PC-9 (cell line): ENCODE measurements at regions not wholly inside any gene's neighbourhood (a gene's known extent, or its start where the extent isn't known, plus 50 kb on each side); places are given as distances from the start of the nearest gene placed in this dataset.

Experiments
- BruUV-seq: library from RNA; stranded (reverse); fragments of 400-500 nt; replicated peaks from 2 replicates; lab custom pipeline; 2021; lab: Mats Ljungman, UMichigan
- CTCF ChIA-PET: fragments of 300-600 bp; sonication (Branson Sonifier 250); formaldehyde crosslinking; loops from one replicate; lab custom pipeline; 2022; ENCODE audit warnings: antibody characterized with exemption; lab: Charles Lee
- POLR2A ChIA-PET: fragments of 300-600 bp; sonication (Branson Sonifier 250); formaldehyde crosslinking; loops from one replicate; lab custom pipeline; 2022; ENCODE audit warnings: antibody characterized with exemption; ENCODE audit not compliant: unreplicated experiment; lab: Charles Lee
- DNase-seq, 2 experiments: peaks; one replicate each; pipeline versions ENCODE4 v3.0.0 to v3.0.0-alpha.2; 2015 to 2022; ENCODE audit warnings: mixed read lengths in 1 of 2
- H2AFZ ChIP-seq: fragments of 200-600 bp; sonication (generic); 2 replicates; pipeline ENCODE4 v1.8.1; 2017; ENCODE audit warnings: antibody characterized with exemption
- H3F3A ChIP-seq: fragments of 200-600 bp; sonication (generic); 2 replicates; pipeline ENCODE4 v1.8.1; 2017; ENCODE audit warnings: antibody characterized with exemption, mild to moderate bottlenecking, low read depth; ENCODE audit not compliant: insufficient read depth
- H3K27ac ChIP-seq: fragments of 200-600 bp; sonication (generic); 2 replicates; pipeline ENCODE4 v1.6.1; 2016; ENCODE audit warnings: mixed run types
- H3K27me3 ChIP-seq: fragments of 200-600 bp; sonication (generic); 2 replicates; pipeline ENCODE4 v1.6.1; 2016; ENCODE audit warnings: low read depth, mixed run types; ENCODE audit not compliant: insufficient read depth
- H3K36me3 ChIP-seq: fragments of 200-600 bp; sonication (generic); 2 replicates; pipeline ENCODE4 v1.6.1; 2016; ENCODE audit warnings: low read depth, mixed run types
- H3K4me1 ChIP-seq: fragments of 200-600 bp; sonication (generic); replicated peaks from 2 replicates; pipeline ENCODE4 v1.6.1; 2016; ENCODE audit warnings: mixed run types; ENCODE audit not compliant: insufficient read depth
- H3K4me2 ChIP-seq: fragments of 200-600 bp; sonication (generic); 2 replicates; pipeline ENCODE4 v1.6.1; 2017; ENCODE audit warnings: mixed run types
- H3K4me3 ChIP-seq: fragments of 200-600 bp; sonication (generic); 2 replicates; pipeline ENCODE4 v1.6.1; 2016; ENCODE audit warnings: mixed run types
- H3K79me2 ChIP-seq: fragments of 200-600 bp; sonication (generic); 2 replicates; pipeline ENCODE4 v1.6.1; 2017; ENCODE audit warnings: low read depth, mixed run types
- H3K9me2 ChIP-seq: fragments of 200-600 bp; sonication (generic); 2 replicates; pipeline ENCODE4 v1.8.1; 2017; ENCODE audit warnings: mild to moderate bottlenecking; ENCODE audit not compliant: insufficient read depth
- H3K9me3 ChIP-seq: fragments of 200-600 bp; sonication (generic); 2 replicates; pipeline ENCODE4 v1.8.1; 2016; ENCODE audit warnings: low read depth; ENCODE audit not compliant: insufficient read depth
- H4K20me1 ChIP-seq: fragments of 200-600 bp; sonication (generic); 2 replicates; pipeline ENCODE4 v1.8.1; 2017; ENCODE audit not compliant: insufficient read depth
- CTCF ChIP-seq: fragments of 200-600 bp; sonication (generic); conservative IDR thresholded peaks from 2 replicates; pipeline ENCODE4 v1.6.1; 2017; ENCODE audit warnings: mixed run types, antibody characterized with exemption, mild to moderate bottlenecking, moderate library complexity
- EZH2 ChIP-seq: fragments of 200-600 bp; sonication (generic); IDR thresholded peaks from 2 replicates; pipeline ENCODE4 v1.8.0; 2017; ENCODE audit warnings: antibody characterized with exemption, low read depth
- intact Hi-C: fragments of 100-400 bp; cut with micrococcal nuclease; formaldehyde crosslinking; loops from one replicate; pipeline ENCODE4 v1.10.0; 2022; ENCODE audit not compliant: unreplicated experiment

GRCh38 chr7:24346716-24347115, 62.7 kb downstream of the NPY start:
- no peaks in the 10 kb centered on the region for H3K9me3 ChIP-seq
- BruUV-seq, result no TSS peak
- POLR2A ChIA-PET, result no interaction called here

GRCh38 chr7:24349339-24349738, 65.3 kb downstream of the NPY start:
- BruUV-seq, result no TSS peak
- no peaks in the 10 kb centered on the region for H3K9me2 ChIP-seq
- H3K4me3 ChIP-seq, result no peak overlapping the region
- H3K36me3 ChIP-seq, result no peaks in the 10 kb centered on the region
- no peaks in the 10 kb centered on the region for H3F3A ChIP-seq
- TF ChIP-seq CTCF, result no peak
- TF ChIP-seq EZH2, result no peak
- ChIA-PET POLR2A (interaction anchor here (0.6 kb wide), 1 partner anchor 1560 kb away, joined by 8 read pairs; no protein-coding TSS in a partner anchor), CTCF (no interaction called here)
- H4K20me1 ChIP-seq, result no peaks in the 10 kb centered on the region
- no peak overlapping the region for H3K4me2 ChIP-seq
- H3K79me2 ChIP-seq, result no peaks in the 10 kb centered on the region
- no peak overlapping the region for H3K27ac ChIP-seq
- H3K9me3 ChIP-seq, result no peaks in the 10 kb centered on the region; the same call in 1 of the 2 replicates
- H2AFZ ChIP-seq, result no peak overlapping the region
- no peak for DNase-seq
- H3K27me3 ChIP-seq, result no peaks in the 10 kb centered on the region
- no peaks in the 10 kb centered on the region for H3K4me1 ChIP-seq
- intact Hi-C loops, result no loop called here

More at GRCh38 chr7:24346716-24347115, 62.7 kb downstream of the NPY start:
- Histone ChIP-seq H3K4me1 (no peaks in the 10 kb centered on the region), H3K79me2 (no peaks in the 10 kb centered on the region), H3K4me2 (no peak overlapping the region), H3K4me3 (no peak overlapping the region), H4K20me1 (no peaks in the 10 kb centered on the region), H2AFZ (no peak overlapping the region), H3K9me2 (no peaks in the 10 kb centered on the region), H3F3A (no peaks in the 10 kb centered on the region), H3K27me3 (no peaks in the 10 kb centered on the region), H3K27ac (no peak overlapping the region), H3K36me3 (no peaks in the 10 kb centered on the region)
- TF ChIP-seq EZH2 (no peak), CTCF (no peak)
- CTCF ChIA-PET, result no interaction called here
- intact Hi-C loops, result no loop called here
- no peak for DNase-seq

GRCh38 chr7:24354456-24354855, 70.5 kb downstream of the NPY start:
- BruUV-seq, result no TSS peak
- no peaks in the 10 kb centered on the region for H3K27me3 ChIP-seq

More at GRCh38 chr7:24354456-24354855, 70.5 kb downstream of the NPY start:
- no peaks in the 10 kb centered on the region for H3K36me3 ChIP-seq
- ChIA-PET POLR2A (no interaction called here), CTCF (no interaction called here)
- H3K9me3 ChIP-seq, result peaks cover 2% of the 10 kb centered on the region; the same call in 1 of the 2 replicates
- no peak for TF ChIP-seq EZH2
- H4K20me1 ChIP-seq, result no peaks in the 10 kb centered on the region
- H3F3A ChIP-seq, result no peaks in the 10 kb centered on the region
- H2AFZ ChIP-seq, result no peak overlapping the region
- no peaks in the 10 kb centered on the region for H3K79me2 ChIP-seq
- H3K4me1 ChIP-seq, result no peaks in the 10 kb centered on the region
- H3K27ac ChIP-seq, result no peak overlapping the region
- H3K9me2 ChIP-seq, result no peaks in the 10 kb centered on the region
- no peak overlapping the region for H3K4me2 ChIP-seq
- H3K4me3 ChIP-seq, result no peak overlapping the region
- peak in 1 of 2 experiments; percentile 74 for DNase-seq
- intact Hi-C loops, result no loop called here
